Activated T-helper 1 cell treated with Interleukin-2 at 50 U/mL for 16 hours (primary cell): ENCODE measurements at regions not wholly inside any gene's neighbourhood (a gene's known extent, or its start where the extent isn't known, plus 50 kb on each side); places are given as distances from the start of the nearest gene placed in this dataset.

ENCODE experiments used
- DNase-seq: peaks from one replicate; pipeline ENCODE4 v3.0.0-alpha.2; 2020; ENCODE audit warnings: low read depth

DNA sequence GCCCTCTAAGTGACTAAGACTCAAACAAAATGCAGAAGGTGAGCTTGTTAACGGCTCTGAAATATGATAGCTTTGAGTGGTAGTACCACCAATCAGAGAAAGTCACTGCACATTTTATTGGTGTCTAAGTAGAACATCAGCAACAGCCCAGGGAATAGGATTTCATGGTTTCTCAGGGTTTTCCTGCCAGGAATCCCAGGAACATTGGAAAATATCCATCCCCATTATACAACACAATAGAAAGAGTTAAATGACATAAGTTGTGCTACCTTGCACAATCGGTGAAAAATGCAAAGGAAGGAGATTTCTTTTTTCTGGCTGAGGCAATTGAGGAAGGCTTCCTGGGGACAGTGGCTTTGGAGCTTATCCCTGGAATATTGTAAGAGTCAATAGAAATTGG lies 283.1 kb downstream of the HLX start:
- no peak for DNase-seq

DNA sequence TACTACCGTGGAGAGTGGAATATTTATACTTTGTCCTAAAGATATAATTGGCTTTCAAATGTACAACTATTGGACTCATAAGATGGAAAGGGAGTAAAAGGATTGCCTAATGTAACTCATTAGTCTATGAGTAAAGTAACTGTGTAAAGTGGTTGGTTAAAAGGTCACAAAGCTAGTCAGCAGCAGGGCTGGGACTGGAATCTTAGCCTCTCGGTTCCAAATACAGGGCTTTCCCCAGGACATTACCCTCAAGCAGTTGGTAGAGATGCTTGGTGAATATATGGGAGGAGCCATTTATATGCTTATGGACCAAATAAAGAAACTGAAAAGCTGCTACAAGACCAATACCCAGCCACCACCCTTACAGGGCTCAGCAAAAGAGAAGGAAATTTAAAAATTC lies 283.7 kb downstream of the HLX start:
- no peak for DNase-seq

DNA sequence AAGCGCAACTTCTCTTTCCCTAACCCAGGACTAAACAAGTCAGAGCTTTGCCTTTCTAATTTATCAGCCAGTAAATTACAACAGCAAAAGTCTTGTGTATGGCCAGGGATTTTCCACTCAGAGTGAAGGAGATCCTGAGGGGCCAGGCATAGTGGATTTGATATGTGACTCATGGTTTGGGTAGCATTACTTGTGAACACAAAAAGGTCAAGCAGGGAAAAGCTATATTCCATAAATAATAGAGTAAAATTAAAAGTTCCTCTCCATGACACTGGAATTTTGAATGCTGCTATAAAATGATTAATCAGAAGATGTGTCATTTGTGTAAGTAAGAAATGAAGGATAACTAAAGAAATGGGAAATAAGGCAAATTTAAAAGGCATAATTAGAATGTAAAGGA lies 284.8 kb downstream of the HLX start:
- DNase-seq: no peak

DNA sequence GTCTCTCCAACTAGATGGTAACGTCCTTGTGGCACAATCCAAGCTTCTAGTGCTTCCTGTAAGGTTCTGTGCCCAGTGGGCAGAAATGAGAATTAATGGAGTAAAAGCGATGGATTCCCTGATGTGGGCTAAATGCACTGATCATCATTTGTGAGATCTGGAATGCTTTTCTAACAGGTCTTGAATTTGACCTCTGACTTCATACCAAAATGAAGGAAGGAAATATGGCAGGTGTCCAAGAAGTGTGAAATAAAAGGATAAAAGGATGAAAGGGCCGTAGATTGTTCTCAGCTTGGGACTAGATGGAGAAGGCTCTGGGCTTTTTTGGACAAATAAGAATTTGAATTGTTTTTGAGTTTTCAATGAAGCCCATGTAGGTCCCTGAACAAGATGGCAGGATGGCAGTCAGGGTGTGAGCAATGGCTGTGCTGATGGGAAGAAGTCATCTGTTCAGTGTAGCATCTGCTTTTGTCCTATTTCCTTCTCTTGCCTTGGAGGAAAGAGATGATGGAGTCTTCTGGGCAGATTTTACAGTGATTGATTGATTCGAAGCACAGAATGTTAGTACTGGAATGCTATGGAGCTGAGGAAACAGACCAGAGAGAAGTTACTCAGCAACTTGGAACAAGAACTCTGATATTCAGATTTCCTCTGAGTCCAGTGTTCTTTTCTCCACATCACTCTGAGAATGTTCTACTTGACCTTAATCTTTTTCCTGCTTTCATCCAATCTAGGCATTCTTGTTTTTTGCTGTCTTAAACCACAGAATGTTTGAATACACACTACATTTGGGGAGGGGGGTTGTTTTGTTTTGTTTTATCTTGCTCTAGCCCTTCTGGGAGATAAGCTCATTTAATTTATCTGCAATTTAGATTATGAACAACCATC lies 286.0 kb downstream of the HLX start:
- no peak for DNase-seq

DNA sequence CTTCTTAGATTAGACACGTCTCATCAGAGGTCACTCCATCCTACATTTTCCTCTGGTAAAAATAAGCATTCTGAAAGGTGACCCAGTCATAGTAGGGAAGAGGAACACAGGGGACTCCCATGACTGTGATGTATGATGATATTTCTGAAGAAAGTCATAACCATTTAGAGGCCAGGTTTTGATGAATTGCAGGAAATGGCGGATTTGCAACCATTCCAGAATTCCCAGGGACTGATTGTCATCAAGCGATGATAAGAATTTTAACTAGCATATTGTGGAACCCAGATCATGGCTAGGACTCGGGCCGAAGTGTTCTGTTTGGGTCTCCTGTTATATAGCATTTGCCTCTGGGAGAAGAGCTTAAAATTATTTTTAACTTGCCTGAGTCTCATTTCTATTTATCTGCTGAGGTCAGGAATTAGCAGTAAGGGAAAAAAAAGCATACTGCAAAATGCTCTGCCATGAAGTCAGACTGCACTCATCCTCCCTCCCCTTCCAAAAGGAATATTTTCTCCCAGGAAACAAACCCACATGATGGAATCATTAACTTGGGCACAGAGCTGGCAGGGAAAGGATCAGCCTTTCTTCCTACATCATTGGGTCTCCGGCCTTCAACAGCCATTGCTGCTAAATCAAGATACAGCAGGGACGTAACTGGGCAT lies 286.7 kb downstream of the HLX start:
- DNase-seq: no peak

DNA sequence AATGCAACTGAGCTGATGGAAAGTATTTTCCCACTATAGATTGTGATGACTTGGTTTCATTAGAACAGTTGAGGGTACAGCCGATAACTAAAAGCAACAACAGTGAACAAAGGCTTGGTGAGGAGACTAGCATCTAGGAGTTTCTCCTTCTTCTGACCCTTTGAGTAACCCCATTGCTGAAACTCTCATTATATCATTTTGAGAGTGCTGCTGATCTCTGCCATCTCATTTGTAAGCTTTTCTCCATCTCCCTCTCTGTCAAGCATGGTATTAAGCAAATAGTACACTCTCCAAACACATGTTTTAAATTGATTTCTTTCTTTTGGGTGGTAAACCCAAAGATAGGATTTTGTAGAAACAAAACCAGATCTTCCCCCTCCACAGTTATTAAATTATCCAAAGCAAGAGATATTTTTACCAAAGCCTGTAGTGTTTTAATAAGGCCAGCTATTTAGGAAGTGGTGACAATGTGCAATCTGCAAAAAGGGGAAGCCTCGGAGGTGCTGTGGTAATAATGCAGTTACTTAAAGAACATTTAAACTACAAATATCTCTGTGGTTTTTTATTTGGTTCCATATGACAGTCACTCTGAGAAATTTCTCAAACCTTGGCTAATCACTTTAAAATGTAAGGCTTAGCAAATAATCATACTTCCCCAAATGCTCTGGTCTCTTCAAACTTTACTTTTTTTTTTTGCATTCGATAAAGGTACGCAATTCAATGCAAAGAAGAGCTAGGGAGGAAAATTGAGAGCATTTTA lies 287.5 kb downstream of the HLX start:
- DNase-seq: no peak

DNA sequence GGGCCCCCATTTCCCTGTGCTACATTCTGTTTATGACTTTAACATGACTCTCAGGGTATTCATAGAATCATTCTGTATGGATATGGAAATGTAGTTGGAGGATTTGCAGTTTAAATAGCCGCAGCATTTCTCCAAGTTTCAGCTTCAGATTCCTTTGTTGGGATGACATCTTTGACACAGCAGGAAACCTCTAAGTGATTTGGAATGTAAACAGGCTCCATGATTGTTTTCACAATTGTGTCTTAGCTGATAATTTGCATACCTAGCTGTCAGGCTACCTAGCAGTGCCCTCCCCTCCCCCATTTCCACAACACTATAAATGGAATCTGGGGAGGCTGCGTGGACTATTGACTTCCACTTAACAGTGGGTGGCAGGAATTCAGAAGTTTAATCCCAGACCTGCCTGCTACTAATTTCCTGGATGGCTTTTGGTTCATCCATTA lies 290.2 kb downstream of the HLX start:
- DNase-seq: no peak

DNA sequence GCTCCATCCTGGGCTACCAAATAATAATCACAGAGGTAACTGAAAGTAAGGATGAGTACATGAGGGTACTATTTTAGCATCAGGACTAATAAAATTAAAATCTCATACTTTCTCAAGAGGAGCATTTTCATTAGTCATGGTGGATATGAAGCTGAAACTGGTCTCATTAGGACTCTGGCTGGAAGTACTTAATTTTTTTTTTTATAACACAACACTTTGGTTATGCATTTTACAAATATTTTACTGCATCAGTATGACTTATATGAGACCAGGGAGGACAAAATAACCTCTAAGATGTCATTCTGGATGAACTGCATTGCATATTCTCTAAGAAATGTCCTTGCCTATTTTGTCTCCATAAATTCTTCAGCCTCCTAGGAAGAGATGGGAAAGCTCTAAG lies 290.9 kb downstream of the HLX start:
- DNase-seq: no peak

DNA sequence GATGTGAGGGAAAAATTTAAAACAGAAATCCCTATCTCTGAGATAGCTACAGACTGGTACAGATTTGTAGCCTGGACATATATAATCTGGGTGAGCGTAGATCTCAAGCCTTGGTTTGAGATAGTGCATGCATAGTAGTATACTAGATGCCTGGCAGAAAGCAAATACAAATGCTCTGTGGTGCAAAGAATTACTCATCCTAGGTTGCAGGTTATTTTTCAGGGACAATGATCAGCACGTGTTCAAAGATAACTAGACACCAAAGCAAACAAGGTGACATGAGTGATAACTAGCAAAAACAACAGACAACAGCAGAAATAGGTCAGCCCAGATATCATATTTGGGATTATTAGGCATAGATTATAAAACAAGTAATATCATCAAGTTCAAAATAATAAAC lies 292.5 kb downstream of the HLX start:
- no peak for DNase-seq

DNA sequence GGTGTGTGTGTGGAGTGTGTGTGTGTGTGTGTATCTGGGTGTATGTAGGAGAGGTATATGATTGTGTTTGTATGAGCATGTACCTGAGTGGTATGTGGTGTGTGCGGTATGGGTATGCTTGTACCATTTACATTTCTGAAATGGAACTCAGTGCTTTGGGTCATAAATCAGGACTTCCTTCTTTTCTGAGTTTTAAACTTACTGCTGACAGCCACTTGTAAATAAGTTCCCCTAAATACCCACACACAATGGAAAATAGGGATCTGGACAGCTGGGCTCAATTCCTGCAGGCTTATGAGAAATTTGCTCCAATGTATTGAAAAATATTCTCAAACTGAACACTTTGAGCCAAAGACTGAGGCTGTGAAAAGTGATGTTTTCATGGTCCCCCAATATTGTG lies 293.6 kb downstream of the HLX start:
- no peak for DNase-seq

DNA sequence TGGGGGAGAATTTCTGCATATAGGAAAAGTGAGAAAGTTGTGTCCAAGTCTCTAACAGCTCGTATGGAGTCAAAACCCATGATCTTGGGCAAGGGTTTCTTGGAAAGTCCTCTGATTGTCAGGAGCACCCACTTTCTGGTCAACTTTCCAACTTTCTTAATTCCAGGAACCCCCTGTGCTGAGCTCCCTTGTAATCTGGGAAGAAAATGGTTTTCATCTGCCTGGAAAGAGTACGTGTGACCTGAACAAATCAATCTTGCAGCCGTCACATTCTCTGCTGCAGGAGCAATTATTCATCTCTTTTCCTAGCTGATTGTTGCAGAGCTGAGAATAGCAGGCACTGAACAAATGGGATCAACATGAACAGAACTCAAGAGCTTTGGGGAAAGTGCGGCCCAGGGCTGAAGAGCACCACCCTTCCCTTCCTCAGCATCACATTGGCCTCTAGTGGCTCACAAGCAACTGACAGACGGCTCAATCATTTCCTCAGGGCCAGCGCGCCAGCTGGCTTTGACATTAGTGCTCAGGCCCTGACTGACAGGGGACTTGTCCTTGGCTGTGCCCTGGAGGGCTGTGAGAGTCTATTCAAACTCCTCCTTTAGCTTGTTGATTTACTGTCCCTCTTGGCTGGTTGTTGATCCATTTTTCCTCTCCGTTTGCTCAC lies 295.2 kb downstream of the HLX start:
- no peak for DNase-seq

DNA sequence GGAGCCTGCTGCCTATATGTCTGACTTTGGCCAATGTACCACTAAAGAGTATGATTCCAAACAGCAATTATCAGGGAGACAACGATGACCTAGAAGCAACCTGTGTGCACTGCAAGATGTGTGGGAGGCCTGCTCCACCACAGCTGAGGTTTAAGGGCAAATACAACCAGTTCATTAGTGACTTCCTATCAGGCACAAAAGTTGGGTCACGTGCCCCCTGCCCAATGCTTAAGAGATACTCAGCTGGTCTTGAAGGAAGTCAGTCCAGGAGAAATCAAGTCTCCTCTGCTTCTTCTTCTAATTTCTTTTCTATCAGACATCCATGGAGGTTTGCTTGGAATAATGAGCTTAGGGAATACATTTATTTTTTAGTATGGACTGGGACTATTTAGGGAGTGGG lies 296.0 kb downstream of the HLX start:
- DNase-seq: no peak

DNA sequence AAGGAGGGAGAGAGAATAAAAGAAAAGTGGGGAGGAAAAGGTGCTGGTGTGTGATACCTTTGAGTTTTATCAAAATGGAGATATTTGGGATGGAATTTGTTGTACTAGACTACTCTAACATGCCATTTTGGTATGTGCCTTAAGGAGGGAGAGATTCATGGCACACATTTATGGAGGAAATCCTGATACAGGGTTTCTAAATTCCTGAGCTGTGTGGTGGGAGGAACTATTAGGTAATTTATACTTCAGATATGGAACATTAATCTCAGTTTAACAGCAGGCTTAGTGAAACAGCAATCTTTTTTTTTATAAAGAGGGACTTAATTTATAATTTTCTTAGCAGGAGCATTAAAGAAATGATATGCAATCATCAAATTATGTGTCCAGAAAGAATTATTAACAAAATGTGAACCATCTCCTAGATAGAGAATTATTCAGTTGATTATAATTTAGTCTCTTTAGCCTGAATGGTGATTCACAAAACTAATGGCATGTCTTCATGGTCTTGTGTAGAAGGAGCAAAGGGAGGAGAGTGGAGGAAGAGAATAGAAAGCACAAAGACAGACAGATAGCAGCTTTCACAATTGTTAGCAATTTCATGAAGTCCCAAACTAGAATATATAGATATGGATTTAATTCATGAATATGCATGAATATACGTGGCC lies 301.6 kb downstream of the HLX start:
- DNase-seq: no peak

DNA sequence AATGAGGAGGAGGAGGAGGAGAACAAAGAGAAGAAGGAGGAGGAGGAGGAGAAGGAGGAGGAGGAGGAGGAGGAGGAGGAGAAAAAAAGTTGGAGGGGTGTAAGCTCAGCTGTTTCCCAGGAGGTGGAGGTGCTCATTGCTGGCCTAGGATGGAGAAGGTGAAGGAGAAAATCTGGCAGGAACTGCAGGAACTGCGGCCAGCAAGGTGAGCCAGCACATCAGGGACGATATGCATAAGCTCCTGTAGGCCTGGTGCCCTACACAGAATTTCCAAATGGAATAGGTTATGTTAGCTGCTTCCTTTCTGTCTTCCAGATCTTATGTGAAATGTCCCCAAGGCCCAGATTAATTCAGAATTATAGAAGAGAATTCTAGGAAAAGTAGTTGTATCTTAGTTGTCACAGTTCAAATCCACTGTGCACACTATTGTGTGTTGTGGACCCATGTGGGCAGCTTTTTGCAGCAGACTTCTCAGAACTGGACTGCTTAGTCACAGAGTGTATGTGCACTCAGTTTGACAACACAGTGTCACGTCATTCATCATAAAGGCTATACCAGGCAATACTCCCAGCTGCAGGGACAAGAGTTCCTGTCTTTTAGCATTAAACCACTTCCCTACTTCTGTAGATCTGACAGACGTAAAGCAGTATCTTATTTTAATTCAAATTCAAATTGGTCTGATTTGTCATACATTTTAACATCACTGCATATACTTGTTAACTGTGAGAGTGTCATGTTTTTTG lies 303.7 kb downstream of the HLX start:
- no peak for DNase-seq

DNA sequence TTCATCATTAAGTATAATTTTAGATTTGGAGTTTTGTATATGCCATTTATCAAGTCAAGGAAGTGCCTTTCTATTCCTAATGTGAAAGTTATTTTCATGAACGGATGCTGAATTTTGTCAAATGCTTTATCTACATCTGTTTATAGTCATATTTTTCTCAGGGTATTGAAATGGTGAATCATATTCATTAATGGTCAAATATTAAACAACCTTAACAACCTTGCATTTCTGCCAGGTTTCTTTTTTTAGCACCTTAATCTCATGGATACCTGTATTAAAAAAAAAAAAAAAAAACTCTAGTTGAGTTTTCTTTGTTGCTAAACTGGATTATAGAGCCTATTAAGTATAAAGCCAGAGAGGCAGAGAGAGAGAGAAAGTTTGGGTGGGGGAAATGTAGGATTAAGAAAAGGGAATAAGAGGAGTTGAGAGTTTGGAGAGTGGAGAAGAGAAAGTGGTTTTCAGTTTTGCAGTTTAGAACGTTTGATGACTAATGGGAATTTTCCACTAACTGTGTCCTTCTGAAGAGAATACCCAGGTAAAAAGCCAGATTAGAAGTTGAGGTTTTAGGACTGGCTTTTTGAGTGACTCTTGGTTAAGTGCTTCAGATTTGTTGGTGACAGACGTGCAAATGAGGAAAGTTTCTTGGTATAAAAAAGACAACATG lies 305.0 kb downstream of the HLX start:
- no peak for DNase-seq

DNA sequence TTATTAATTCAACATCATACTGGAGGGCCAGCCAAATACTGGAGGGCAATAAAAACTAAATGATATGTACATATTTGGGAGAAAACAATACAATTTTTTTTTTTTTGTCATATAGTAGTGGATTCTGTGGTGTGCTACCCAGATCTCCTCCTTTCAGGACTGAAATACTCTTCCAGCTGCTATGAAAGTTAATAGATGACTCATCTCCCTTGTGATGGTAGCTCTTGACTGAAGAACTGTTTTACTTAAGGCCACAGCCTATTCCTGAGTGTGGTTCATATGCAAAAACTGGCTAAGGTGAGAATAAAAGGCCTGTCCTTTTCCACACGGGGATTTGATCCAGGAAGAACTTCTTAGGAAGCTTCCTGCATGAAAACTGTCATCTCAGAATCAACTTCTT lies 307.9 kb downstream of the HLX start:
- no peak for DNase-seq

DNA sequence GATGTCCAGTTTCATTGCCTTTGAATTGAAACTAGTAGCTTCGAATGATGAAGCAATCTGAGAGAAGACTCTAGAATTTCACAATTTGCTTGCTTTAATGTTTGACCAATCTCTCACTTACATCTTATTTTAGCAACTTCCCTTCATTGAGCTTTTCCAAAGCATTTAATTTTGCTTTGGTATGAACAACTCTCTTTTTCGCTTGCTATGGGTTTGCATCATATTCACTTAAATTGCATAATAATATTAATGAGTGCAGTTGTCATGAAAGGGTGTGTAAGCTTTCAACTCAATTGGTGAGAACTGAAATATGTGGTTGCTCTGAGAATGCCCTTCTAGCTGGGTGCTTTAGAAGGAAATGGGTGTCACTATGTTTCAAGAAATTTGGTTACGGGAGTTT lies 309.2 kb downstream of the HLX start:
- DNase-seq: no peak

DNA sequence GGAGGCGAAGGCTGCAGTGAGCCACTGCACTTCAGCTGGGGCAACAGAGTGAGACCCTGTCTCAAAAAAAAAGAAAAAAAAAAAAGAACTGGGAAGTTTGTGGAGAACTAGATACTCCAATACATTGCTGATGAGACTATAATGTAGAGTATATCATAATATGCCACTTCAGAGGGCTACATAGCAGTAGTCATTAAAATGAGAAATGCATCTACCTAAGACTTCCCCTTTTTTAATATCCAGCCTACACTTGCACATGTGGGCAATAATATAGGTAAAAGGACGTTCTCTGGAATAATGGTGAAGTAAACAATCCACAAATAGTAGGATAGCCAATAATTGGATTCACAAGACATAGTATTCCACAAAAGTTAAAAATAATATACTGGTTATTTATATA lies 311.0 kb downstream of the HLX start:
- no peak for DNase-seq

DNA sequence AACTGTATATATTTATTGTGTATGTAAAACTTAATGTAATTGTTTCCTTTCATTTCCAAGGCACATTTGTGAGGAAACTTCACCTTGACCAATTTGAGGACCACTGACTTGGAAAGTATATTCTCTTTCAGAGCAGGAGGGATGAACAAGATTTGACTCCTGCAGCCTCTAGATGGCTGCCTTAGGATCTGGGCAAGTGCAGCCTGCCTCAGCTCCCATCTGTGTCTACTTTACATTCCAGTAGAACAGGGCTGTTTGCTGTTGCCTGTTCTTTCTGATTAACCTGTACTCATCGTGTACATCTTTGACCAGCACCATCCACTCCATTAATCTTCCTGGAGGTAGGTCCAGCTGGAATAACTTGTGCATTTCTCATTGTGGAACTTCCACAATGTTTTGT lies 312.8 kb downstream of the HLX start:
- DNase-seq: no peak

DNA sequence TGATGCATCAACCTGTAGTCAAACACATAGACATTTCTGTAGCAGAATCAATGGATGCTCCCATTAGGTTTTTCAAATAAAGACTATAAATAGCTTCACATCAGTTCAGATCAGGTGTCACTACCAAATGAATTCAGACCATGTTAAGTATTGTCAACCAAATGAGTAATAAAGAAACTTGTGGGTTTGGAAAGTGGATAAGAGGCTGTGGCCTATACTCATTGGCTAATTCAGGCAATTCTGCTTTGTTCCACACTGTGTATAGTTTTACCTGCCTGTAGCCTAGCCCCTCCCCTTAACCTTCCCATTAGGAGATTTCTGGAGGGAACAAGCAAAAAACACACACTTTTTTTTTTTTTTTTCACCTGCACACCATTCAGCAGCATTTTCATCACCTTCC lies 321.2 kb downstream of the HLX start:
- DNase-seq: no peak

DNA sequence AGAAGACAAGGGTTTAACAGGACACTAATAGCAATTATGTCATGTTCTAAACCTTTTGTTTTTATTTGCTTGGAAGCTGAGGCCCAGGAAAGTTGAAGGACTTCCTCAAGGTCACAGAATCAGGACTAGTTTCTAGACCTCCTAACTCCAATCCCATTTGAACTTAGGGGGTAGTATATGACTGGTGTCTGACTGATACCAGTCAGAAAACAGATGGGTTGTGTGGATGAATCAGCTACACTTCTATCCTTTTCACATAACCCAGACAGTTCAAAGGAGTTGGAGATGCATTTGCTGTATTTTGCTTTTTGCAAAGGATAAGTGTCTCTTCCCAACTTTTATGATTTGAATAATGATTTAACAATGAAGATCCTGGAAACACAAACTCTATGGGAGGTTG lies 322.5 kb downstream of the HLX start:
- no peak for DNase-seq
